ENCODE measurements at regions not wholly inside any gene's neighbourhood (a gene's known extent, or its start where the extent isn't known, plus 50 kb on each side); places are given as distances from the start of the nearest gene placed in this dataset.
A peak's percentile ranks its signal among the peaks of the same experiment; 100 is the strongest.

DNA sequence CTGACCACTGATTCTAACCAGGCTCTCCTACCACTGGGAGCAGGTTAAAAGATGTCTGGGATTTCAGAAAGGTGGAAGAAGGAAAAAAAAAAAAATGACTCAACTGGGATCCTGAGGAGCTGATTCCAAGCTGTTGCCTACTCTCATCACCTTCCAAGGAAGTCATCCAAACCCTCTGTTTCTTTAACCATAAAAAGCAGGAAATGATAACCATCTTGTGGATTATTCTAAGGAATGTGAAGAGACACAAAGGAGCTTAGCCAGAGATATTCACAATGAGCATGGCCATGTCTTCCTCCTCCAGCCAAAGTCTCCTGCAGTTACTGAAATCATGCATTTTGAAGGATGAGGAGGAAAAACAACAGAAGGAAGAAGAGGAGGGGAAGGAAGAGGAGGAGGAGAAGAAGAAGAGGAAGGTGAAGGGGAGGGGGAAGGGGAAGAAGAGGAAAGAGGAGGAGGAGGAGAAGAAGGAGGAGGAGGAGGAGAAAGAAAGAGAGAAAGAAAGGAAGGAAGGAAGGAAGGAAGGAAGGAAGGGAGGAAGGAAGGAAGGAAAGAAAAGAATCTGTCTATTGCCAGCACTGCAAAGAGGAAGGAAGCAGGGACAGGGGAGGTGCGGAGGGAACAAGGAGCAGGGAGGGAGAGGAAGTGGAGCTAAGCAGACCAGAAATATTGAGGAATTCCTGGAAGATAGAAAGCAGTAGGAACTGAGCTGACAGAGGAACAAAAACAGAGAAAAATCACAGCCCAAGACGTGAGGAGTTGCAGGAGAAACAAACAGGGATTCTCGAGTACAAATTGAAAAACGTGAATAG, 229.2 kb downstream of the UACA start:
- Histone ChIP-seq H3K9me3 (ENCODE audit: control insufficient read depth, insufficient read depth, low read length) (no peaks in the 10 kb centered on the region), H3K4me1 (ENCODE audit: control insufficient read depth, insufficient read depth, low read length) (peaks cover 27% of the 10 kb centered on the region), H3K27ac (ENCODE audit: low read length) (no peak overlapping the region), H3K27me3 (ENCODE audit: control insufficient read depth, insufficient read depth, low read length) (no peaks in the 10 kb centered on the region), H3K36me3 (ENCODE audit: control insufficient read depth, insufficient read depth, low read length) (no peaks in the 10 kb centered on the region), H3K4me3 (ENCODE audit: low read length) (no peak overlapping the region)
- intact Hi-C loops (cut with micrococcal nuclease): no loop called here
- Mint-ChIP-seq H3K4me3 (peak overlapping the region; percentile 73), H3K9me3 (no peaks in the 10 kb centered on the region), H3K36me3 (no peaks in the 10 kb centered on the region), H3K4me1 (peaks cover 26 to 44% of the 10 kb centered on the region in 2 donors), H3K27ac (peak overlapping the region in 1 of 2 donors; percentile 77), H3K27me3 (ENCODE audit: low read depth in 2 of 2) (peaks cover 17 to 20% of the 10 kb centered on the region in 2 donors)
- WGBS (ENCODE audit: insufficient coverage): 46% methylated on average over 4 of the region's 4 CpGs
- ATAC-seq: no peak
- DNase-seq: no peak
- TF ChIP-seq, protein P1, sequence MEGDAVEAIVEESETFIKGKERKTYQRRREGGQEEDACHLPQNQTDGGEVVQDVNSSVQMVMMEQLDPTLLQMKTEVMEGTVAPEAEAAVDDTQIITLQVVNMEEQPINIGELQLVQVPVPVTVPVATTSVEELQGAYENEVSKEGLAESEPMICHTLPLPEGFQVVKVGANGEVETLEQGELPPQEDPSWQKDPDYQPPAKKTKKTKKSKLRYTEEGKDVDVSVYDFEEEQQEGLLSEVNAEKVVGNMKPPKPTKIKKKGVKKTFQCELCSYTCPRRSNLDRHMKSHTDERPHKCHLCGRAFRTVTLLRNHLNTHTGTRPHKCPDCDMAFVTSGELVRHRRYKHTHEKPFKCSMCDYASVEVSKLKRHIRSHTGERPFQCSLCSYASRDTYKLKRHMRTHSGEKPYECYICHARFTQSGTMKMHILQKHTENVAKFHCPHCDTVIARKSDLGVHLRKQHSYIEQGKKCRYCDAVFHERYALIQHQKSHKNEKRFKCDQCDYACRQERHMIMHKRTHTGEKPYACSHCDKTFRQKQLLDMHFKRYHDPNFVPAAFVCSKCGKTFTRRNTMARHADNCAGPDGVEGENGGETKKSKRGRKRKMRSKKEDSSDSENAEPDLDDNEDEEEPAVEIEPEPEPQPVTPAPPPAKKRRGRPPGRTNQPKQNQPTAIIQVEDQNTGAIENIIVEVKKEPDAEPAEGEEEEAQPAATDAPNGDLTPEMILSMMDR (IDR thresholded peaks at IDR 0.05): no peak

DNA sequence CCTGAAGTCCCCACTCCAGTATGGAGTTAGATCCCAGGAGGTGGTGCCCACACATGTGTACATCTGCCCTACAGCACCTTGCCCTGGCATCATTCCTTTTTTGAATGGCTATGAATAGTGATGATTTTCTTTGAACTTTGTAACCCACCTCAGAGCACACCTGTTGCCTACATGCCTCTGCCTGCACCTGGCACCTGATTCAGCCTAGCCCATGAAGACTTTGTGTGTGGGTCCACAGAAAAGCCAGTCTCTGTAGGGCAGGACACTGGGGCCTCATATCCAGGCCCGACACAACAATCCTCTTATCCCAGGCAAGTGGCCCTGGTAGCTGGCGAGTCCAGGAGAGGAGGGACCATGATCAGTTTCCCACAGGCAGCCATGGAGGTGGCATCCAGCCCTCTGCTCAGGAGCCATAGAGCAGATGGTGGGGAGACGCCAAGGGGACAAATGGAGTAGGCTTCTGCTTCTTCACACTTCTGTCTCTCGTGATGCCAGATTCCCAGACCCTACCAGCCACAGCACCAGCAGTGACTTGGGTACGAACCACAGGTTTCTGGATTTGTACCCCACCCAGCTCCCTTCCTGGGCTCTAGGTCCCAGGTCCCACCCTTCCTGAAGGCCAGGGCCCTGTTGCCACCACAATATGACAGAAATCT, 230.7 kb downstream of the UACA start:
- WGBS (ENCODE audit: insufficient coverage): 91% methylated on average over 5 of the region's 5 CpGs
- Mint-ChIP-seq H3K4me3 (no peak overlapping the region), H3K9me3 (peaks cover 3% of the 10 kb centered on the region in 2 donors), H3K27ac (no peak overlapping the region), H3K4me1 (peaks cover 39 to 58% of the 10 kb centered on the region in 2 donors), H3K27me3 (ENCODE audit: low read depth in 2 of 2) (peaks cover 8 to 10% of the 10 kb centered on the region in 2 donors), H3K36me3 (no peaks in the 10 kb centered on the region)
- no peak overlapping the region for H3K27ac ChIP-seq (ENCODE audit: low read length)
- TF ChIP-seq, protein P1 (IDR thresholded peaks at IDR 0.05): no peak
- ATAC-seq (no peak), DNase-seq (no peak)
- H3K4me3 ChIP-seq (ENCODE audit: low read length): no peak overlapping the region
- H3K4me1 ChIP-seq (ENCODE audit: control insufficient read depth, insufficient read depth, low read length): peaks cover 41% of the 10 kb centered on the region
- no peaks in the 10 kb centered on the region for H3K36me3 ChIP-seq (ENCODE audit: control insufficient read depth, insufficient read depth, low read length)
- H3K9me3 ChIP-seq (ENCODE audit: control insufficient read depth, insufficient read depth, low read length): no peaks in the 10 kb centered on the region
- intact Hi-C loops (cut with micrococcal nuclease): no loop called here
- H3K27me3 ChIP-seq (ENCODE audit: control insufficient read depth, insufficient read depth, low read length): no peaks in the 10 kb centered on the region

DNA sequence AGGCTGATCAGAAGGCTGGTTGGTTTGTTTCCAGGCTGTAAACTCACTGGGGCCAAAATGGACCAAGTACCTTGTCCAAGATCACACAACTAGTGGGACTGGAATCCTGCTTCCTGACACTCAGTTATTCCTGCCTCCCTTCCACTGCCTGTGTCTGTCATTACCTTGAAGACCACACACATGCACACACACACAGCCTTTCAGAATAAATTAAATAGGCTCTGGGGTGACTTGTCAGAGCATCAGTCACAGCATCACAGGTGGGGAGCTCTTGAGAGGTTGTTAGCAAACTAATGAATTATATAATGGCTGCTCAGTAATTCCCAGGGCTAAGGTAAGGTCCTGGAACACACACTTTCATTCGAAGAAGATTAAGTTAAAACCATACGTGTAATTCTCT, 231.8 kb downstream of the UACA start:
- Mint-ChIP-seq H3K9me3 (peaks cover 3% of the 10 kb centered on the region in 2 donors), H3K4me1 (peaks cover 36 to 55% of the 10 kb centered on the region in 2 donors), H3K27me3 (ENCODE audit: low read depth in 2 of 2) (peaks cover 7 to 8% of the 10 kb centered on the region in 2 donors), H3K4me3 (no peak overlapping the region), H3K27ac (no peak overlapping the region), H3K36me3 (no peaks in the 10 kb centered on the region)
- peaks cover 47% of the 10 kb centered on the region for H3K4me1 ChIP-seq (ENCODE audit: control insufficient read depth, insufficient read depth, low read length)
- H3K4me3 ChIP-seq (ENCODE audit: low read length): no peak overlapping the region
- ATAC-seq (no peak), DNase-seq (no peak)
- no peaks in the 10 kb centered on the region for H3K36me3 ChIP-seq (ENCODE audit: control insufficient read depth, insufficient read depth, low read length)
- intact Hi-C loops (cut with micrococcal nuclease): no loop called here
- H3K9me3 ChIP-seq (ENCODE audit: control insufficient read depth, insufficient read depth, low read length): no peaks in the 10 kb centered on the region
- no peak overlapping the region for H3K27ac ChIP-seq (ENCODE audit: low read length)
- WGBS (ENCODE audit: insufficient coverage): 93% methylated on average over 2 of the region's 2 CpGs
- TF ChIP-seq, protein P1 (IDR thresholded peaks at IDR 0.05): no peak
- no peaks in the 10 kb centered on the region for H3K27me3 ChIP-seq (ENCODE audit: control insufficient read depth, insufficient read depth, low read length)
